ENCODE measurements at regions not wholly inside any gene's neighbourhood (a gene's known extent, or its start where the extent isn't known, plus 50 kb on each side); places are given as distances from the start of the nearest gene placed in this dataset.

- H3K27me3 Mint-ChIP-seq: no peaks in the 10 kb centered on the region
- no peaks in the 10 kb centered on the region for H3K4me1 Mint-ChIP-seq
- no peak overlapping the region for H3K4me3 Mint-ChIP-seq
- no peak for DNase-seq
- H3K27ac Mint-ChIP-seq: no peak overlapping the region
- intact Hi-C loops (cut with micrococcal nuclease): no loop called here
- no peaks in the 10 kb centered on the region for H3K36me3 Mint-ChIP-seq (ENCODE audit: low read depth)
- no peaks in the 10 kb centered on the region for H3K9me3 Mint-ChIP-seq
Observed at GRCh38 chr10:56856569-56856968, 495.5 kb upstream of the ZWINT start.

GRCh38 chr10:56844978-56845529 lies 484.0 kb upstream of the ZWINT start:
- Mint-ChIP-seq H3K9me3 (no peaks in the 10 kb centered on the region), H3K27ac (no peak overlapping the region)

GRCh38 chr10:56836659-56837058 lies 475.6 kb upstream of the ZWINT start:
- no peak overlapping the region for H3K27ac Mint-ChIP-seq
- DNase-seq: no peak

More at GRCh38 chr10:56844978-56845529, 484.0 kb upstream of the ZWINT start:
- Mint-ChIP-seq H3K4me3 (no peak overlapping the region), H3K27me3 (no peaks in the 10 kb centered on the region), H3K4me1 (no peaks in the 10 kb centered on the region), H3K36me3 (ENCODE audit: low read depth) (no peaks in the 10 kb centered on the region)
- intact Hi-C loops (cut with micrococcal nuclease): no loop called here
- DNase-seq: no peak

GRCh38 chr10:56831681-56832080 lies 470.6 kb upstream of the ZWINT start:
- Mint-ChIP-seq H3K9me3 (peaks cover 7% of the 10 kb centered on the region), H3K4me1 (no peaks in the 10 kb centered on the region), H3K27me3 (no peaks in the 10 kb centered on the region), H3K4me3 (no peak overlapping the region), H3K27ac (no peak overlapping the region), H3K36me3 (ENCODE audit: low read depth) (no peaks in the 10 kb centered on the region)
- intact Hi-C loops (cut with micrococcal nuclease): no loop called here
- no peak for DNase-seq

More at GRCh38 chr10:56836659-56837058, 475.6 kb upstream of the ZWINT start:
- H3K9me3 Mint-ChIP-seq: peaks cover 3% of the 10 kb centered on the region
- H3K4me1 Mint-ChIP-seq: no peaks in the 10 kb centered on the region
- H3K27me3 Mint-ChIP-seq: no peaks in the 10 kb centered on the region
- H3K4me3 Mint-ChIP-seq: no peak overlapping the region
- intact Hi-C loops (cut with micrococcal nuclease): no loop called here
- H3K36me3 Mint-ChIP-seq (ENCODE audit: low read depth): no peaks in the 10 kb centered on the region

- no peak overlapping the region for H3K4me3 Mint-ChIP-seq
- no peak for DNase-seq
- intact Hi-C loops (cut with micrococcal nuclease): no loop called here
- H3K27me3 Mint-ChIP-seq: no peaks in the 10 kb centered on the region
- no peaks in the 10 kb centered on the region for H3K36me3 Mint-ChIP-seq (ENCODE audit: low read depth)
- peaks cover 5% of the 10 kb centered on the region for H3K9me3 Mint-ChIP-seq
- no peak overlapping the region for H3K27ac Mint-ChIP-seq
- H3K4me1 Mint-ChIP-seq: no peaks in the 10 kb centered on the region
Observed at GRCh38 chr10:56823849-56824248, 462.8 kb upstream of the ZWINT start.

- DNase-seq: no peak
- intact Hi-C loops (cut with micrococcal nuclease): no loop called here
- no peak overlapping the region for H3K27ac Mint-ChIP-seq
- H3K4me1 Mint-ChIP-seq: no peaks in the 10 kb centered on the region
- H3K36me3 Mint-ChIP-seq (ENCODE audit: low read depth): no peaks in the 10 kb centered on the region
- no peaks in the 10 kb centered on the region for H3K27me3 Mint-ChIP-seq
- H3K9me3 Mint-ChIP-seq: peaks cover 5% of the 10 kb centered on the region
- no peak overlapping the region for H3K4me3 Mint-ChIP-seq
Observed at GRCh38 chr10:56805022-56805421, 444.0 kb upstream of the ZWINT start.

GRCh38 chr10:56785292-56785691 lies 424.2 kb upstream of the ZWINT start:
- no peak for DNase-seq
- Mint-ChIP-seq H3K4me3 (no peak overlapping the region), H3K36me3 (ENCODE audit: low read depth) (no peaks in the 10 kb centered on the region), H3K27me3 (no peaks in the 10 kb centered on the region), H3K4me1 (no peaks in the 10 kb centered on the region), H3K27ac (no peak overlapping the region), H3K9me3 (peaks cover 3% of the 10 kb centered on the region)
- intact Hi-C loops (cut with micrococcal nuclease): no loop called here

GRCh38 chr10:56782503-56782902 lies 421.4 kb upstream of the ZWINT start:
- Mint-ChIP-seq H3K27me3 (no peaks in the 10 kb centered on the region), H3K27ac (no peak overlapping the region), H3K4me3 (no peak overlapping the region), H3K9me3 (peaks cover 7% of the 10 kb centered on the region), H3K4me1 (no peaks in the 10 kb centered on the region), H3K36me3 (ENCODE audit: low read depth) (no peaks in the 10 kb centered on the region)
- intact Hi-C loops (cut with micrococcal nuclease): no loop called here
- no peak for DNase-seq

- H3K4me3 Mint-ChIP-seq: no peak overlapping the region
- no peaks in the 10 kb centered on the region for H3K27me3 Mint-ChIP-seq
- no peak for DNase-seq
- H3K27ac Mint-ChIP-seq: no peak overlapping the region
- no peaks in the 10 kb centered on the region for H3K9me3 Mint-ChIP-seq
- H3K36me3 Mint-ChIP-seq (ENCODE audit: low read depth): no peaks in the 10 kb centered on the region
- no peaks in the 10 kb centered on the region for H3K4me1 Mint-ChIP-seq
- intact Hi-C loops (cut with micrococcal nuclease): no loop called here
Observed at GRCh38 chr10:56771343-56771742, 410.3 kb upstream of the ZWINT start.

GRCh38 chr10:56763090-56763489 lies 402.0 kb upstream of the ZWINT start:
- Mint-ChIP-seq H3K9me3 (no peaks in the 10 kb centered on the region), H3K36me3 (ENCODE audit: low read depth) (no peaks in the 10 kb centered on the region), H3K27ac (no peak overlapping the region), H3K27me3 (no peaks in the 10 kb centered on the region), H3K4me3 (no peak overlapping the region), H3K4me1 (no peaks in the 10 kb centered on the region)
- DNase-seq: no peak
- intact Hi-C loops (cut with micrococcal nuclease): no loop called here

- DNase-seq: no peak
- intact Hi-C loops (cut with micrococcal nuclease): no loop called here
- no peaks in the 10 kb centered on the region for H3K36me3 Mint-ChIP-seq (ENCODE audit: low read depth)
- H3K27ac Mint-ChIP-seq: no peak overlapping the region
- H3K27me3 Mint-ChIP-seq: no peaks in the 10 kb centered on the region
- no peak overlapping the region for H3K4me3 Mint-ChIP-seq
- peaks cover 3% of the 10 kb centered on the region for H3K9me3 Mint-ChIP-seq
- no peaks in the 10 kb centered on the region for H3K4me1 Mint-ChIP-seq
Observed at GRCh38 chr10:56745490-56745889, 384.4 kb upstream of the ZWINT start.

- no peaks in the 10 kb centered on the region for H3K4me1 Mint-ChIP-seq
- H3K9me3 Mint-ChIP-seq: no peaks in the 10 kb centered on the region
- H3K4me3 Mint-ChIP-seq: no peak overlapping the region
- H3K36me3 Mint-ChIP-seq (ENCODE audit: low read depth): no peaks in the 10 kb centered on the region
- H3K27ac Mint-ChIP-seq: no peak overlapping the region
- no peak for DNase-seq
- no peaks in the 10 kb centered on the region for H3K27me3 Mint-ChIP-seq
- intact Hi-C loops (cut with micrococcal nuclease): no loop called here
Observed at GRCh38 chr10:56728349-56728748, 367.3 kb upstream of the ZWINT start.

- H3K36me3 Mint-ChIP-seq (ENCODE audit: low read depth): no peaks in the 10 kb centered on the region
- H3K4me3 Mint-ChIP-seq: no peak overlapping the region
- H3K27ac Mint-ChIP-seq: no peak overlapping the region
- DNase-seq: no peak
- H3K27me3 Mint-ChIP-seq: no peaks in the 10 kb centered on the region
- no peaks in the 10 kb centered on the region for H3K9me3 Mint-ChIP-seq
- intact Hi-C loops (cut with micrococcal nuclease): no loop called here
- H3K4me1 Mint-ChIP-seq: no peaks in the 10 kb centered on the region
Observed at GRCh38 chr10:56722912-56723311, 361.9 kb upstream of the ZWINT start.

- Mint-ChIP-seq H3K36me3 (ENCODE audit: low read depth) (no peaks in the 10 kb centered on the region), H3K9me3 (no peaks in the 10 kb centered on the region)
- no peak for DNase-seq
Observed at GRCh38 chr10:56715262-56715661, 354.2 kb upstream of the ZWINT start.

GRCh38 chr10:56698506-56698905 lies 337.4 kb upstream of the ZWINT start:
- H3K27me3 Mint-ChIP-seq: no peaks in the 10 kb centered on the region
- intact Hi-C loops (cut with micrococcal nuclease): no loop called here
- H3K9me3 Mint-ChIP-seq: no peaks in the 10 kb centered on the region
- no peaks in the 10 kb centered on the region for H3K4me1 Mint-ChIP-seq
- no peaks in the 10 kb centered on the region for H3K36me3 Mint-ChIP-seq (ENCODE audit: low read depth)
- DNase-seq: no peak
- H3K27ac Mint-ChIP-seq: no peak overlapping the region
- H3K4me3 Mint-ChIP-seq: no peak overlapping the region

More at GRCh38 chr10:56715262-56715661, 354.2 kb upstream of the ZWINT start:
- Mint-ChIP-seq H3K4me3 (no peak overlapping the region), H3K27ac (no peak overlapping the region), H3K4me1 (no peaks in the 10 kb centered on the region), H3K27me3 (no peaks in the 10 kb centered on the region)
- intact Hi-C loops (cut with micrococcal nuclease): no loop called here
